NB4 (cell line): ENCODE measurements at regions not wholly inside any gene's neighbourhood (a gene's known extent, or its start where the extent isn't known, plus 50 kb on each side); places are given as distances from the start of the nearest gene placed in this dataset.

Experiments used
- DNase-seq: peaks from one replicate; pipeline ENCODE4 v3.0.0; 2010; ENCODE audit warnings: low read depth
- H3K4me3 ChIP-seq: one replicate; pipeline ENCODE4 v1.5.1; 2011; ENCODE audit warnings: mild to moderate bottlenecking, low read depth, low read length, moderate library complexity
- MYC ChIP-seq: IDR thresholded peaks from 2 replicates; pipeline ENCODE4 v1.6.1; 2011; ENCODE audit warnings: low read depth, low read length
- POLR2A ChIP-seq: IDR thresholded peaks from 2 replicates; pipeline ENCODE4 v1.6.1; 2011; ENCODE audit warnings: mild to moderate bottlenecking; ENCODE audit not compliant: insufficient read length; ENCODE audit errors: extremely low read depth
- TF ChIP-seq, protein P1 (sequence below): IDR thresholded peaks from one replicate; pipeline ENCODE4 v1.5.1; 2012; ENCODE audit warnings: low read depth, low read length
- TF ChIP-seq, protein P2 (sequence below): IDR thresholded peaks from 2 replicates; pipeline ENCODE4 v1.6.1; 2011; ENCODE audit warnings: low read depth, low read length

DNA sequence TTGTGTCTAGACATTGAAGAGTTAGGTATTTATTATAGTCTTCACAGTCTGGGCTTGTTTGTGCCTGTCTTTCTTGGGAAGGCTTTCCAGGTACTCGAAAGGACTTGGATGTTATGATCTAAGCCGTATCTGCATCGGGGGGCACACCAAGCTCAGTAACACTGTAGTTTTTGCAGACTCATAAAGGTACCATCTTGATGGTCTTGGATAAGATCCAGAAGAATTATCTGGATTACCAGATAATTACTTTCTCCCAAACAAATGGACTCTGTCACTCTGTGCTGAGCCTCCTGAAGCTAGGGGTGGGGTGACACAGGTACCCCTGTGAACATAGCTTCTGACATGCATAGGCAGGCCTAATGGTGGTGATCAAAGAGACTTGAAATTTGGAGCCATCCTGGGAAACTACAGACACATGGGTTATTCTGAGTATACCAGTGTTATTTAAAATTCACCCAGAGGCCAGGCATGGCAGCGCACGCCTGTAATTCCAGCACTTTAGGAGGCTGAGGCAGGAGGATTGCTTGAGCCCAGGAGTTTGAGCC is 238.6 kb upstream of the TPM1 start:
- DNase-seq, result no peak
- TF ChIP-seq, protein P1, sequence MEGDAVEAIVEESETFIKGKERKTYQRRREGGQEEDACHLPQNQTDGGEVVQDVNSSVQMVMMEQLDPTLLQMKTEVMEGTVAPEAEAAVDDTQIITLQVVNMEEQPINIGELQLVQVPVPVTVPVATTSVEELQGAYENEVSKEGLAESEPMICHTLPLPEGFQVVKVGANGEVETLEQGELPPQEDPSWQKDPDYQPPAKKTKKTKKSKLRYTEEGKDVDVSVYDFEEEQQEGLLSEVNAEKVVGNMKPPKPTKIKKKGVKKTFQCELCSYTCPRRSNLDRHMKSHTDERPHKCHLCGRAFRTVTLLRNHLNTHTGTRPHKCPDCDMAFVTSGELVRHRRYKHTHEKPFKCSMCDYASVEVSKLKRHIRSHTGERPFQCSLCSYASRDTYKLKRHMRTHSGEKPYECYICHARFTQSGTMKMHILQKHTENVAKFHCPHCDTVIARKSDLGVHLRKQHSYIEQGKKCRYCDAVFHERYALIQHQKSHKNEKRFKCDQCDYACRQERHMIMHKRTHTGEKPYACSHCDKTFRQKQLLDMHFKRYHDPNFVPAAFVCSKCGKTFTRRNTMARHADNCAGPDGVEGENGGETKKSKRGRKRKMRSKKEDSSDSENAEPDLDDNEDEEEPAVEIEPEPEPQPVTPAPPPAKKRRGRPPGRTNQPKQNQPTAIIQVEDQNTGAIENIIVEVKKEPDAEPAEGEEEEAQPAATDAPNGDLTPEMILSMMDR, result no peak
- TF ChIP-seq, protein P2, sequence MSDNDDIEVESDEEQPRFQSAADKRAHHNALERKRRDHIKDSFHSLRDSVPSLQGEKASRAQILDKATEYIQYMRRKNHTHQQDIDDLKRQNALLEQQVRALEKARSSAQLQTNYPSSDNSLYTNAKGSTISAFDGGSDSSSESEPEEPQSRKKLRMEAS, result no peak
- TF ChIP-seq POLR2A (no peak), MYC (no peak)
- H3K4me3 ChIP-seq, result no peak overlapping the region

DNA sequence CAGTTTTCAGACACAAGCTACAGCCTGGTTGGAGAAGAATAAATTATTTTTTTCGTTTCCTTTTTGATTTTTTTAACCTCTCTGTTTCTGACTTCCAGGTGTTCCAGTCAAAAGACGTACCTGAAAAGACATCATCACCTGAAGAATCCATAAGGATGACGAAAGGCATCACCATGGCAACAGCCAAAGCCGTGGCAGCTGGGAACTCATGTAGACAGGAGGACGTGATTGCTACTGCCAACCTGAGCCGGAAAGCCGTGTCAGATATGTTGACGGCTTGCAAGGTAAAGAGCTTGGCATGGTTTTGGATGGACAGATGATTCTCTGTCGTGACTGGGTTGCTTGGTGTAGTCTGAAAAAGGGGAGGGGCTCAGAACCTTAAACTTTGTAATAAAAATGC is 237.0 kb upstream of the TPM1 start:
- no peak for DNase-seq
- TF ChIP-seq MYC (no peak), POLR2A (no peak)
- TF ChIP-seq, protein P2, result no peak
- TF ChIP-seq, protein P1, result no peak
- H3K4me3 ChIP-seq, result no peak overlapping the region

DNA sequence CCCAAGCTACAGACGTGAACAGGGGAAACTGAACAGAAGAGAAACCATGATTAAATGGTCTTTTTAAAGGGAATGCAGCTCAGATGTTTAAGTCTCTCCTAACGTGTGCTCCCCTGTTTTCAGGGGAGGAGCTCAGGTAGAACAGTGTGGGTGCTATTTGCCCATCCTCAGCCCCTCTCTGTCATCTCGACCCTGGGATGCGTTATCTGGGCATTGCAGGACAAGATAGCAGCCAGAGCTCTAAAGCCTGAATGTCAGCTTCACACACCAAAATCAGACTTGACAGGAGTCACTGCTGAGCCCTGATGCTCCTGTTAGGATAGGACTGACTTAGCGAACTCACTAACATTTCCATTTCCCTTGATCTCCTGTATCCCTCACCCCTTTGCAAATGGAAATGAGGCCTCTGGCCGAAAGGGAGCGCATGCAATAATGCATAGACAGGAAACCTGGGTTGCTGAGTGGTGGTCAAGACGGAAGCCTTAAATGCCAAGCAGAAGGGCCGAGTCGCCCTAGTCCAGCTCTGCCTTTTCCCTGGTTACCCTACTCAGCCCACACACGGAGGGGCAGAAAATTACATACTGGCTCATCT is 234.9 kb upstream of the TPM1 start:
- H3K4me3 ChIP-seq, result no peak overlapping the region
- TF ChIP-seq MYC (no peak), POLR2A (no peak)
- TF ChIP-seq, protein P1, result no peak
- no peak for DNase-seq

DNA sequence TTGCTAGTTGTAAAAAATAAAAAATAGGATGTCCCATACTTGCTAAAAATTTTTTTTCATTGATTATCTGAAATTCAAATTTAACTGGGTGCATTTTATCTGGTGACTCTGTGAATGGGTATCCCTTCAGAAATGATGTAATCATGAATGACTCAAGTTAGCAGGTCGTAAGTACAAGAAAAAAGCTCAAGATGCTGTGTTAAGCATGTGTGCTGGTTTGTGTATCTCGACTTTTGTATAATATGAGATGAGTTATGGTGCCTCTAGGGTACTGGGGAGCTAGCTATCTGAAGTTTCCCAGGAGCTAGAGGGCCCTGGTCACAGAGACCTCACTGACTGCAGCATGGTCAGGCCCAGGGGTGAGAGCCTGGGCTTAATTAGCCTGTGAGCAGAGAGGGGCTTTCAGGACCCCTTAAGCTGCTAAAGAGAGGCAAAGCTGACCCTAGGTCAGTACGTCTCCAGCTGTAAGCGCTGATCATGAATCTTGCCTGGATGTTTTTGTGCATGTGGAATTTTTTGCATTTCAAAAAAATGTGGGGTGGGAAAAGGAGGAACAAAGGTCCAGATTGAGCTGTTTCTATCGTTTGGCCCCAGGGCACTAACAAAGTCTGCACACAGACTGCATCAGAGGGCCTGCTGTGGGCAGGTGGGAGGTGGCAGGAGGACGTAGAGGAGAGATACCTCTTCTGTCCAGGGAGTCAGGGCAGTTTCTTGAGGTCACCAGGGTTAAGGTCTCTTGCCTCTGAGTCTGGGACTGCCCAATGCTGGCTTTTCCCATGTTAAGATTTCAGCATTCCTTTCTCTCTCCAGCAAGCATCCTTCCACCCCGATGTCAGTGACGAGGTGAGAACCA is 233.2 kb upstream of the TPM1 start:
- DNase-seq, result no peak
- TF ChIP-seq, protein P2, result no peak
- TF ChIP-seq, protein P1, result no peak
- TF ChIP-seq POLR2A, result no peak
- TF ChIP-seq MYC, result no peak
- H3K4me3 ChIP-seq, result no peak overlapping the region

DNA sequence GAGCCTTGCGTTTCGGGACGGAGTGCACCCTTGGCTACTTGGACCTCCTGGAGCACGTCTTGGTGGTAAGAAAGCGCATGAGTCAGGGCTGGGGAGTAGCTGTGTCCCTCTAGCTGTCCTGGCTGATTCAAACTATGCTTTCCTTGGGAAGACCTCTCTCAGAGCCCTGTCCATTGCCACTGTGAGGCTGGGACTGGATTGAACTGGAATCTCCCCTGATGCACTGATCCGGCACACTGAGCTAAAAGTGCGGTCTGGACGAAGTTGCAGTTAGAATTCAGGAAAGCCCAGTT is 232.6 kb upstream of the TPM1 start:
- no peak overlapping the region for H3K4me3 ChIP-seq
- TF ChIP-seq, protein P2, result no peak
- TF ChIP-seq POLR2A (no peak), MYC (no peak)
- TF ChIP-seq, protein P1, result no peak
- DNase-seq, result no peak
